CD4-positive, alpha-beta T cell treated with Interleukin-21 for 1 hour (primary cell): ENCODE measurements at regions not wholly inside any gene's neighbourhood (a gene's known extent, or its start where the extent isn't known, plus 50 kb on each side); places are given as distances from the start of the nearest gene placed in this dataset.
"Not testable (repeated sequence)": the region's sequence is repeated elsewhere in the genome, so short reads cannot be mapped to it uniquely, and the experiment has no call there.

Experiments
- DNase-seq: peaks from one replicate; pipeline ENCODE4 v3.0.0-alpha.2; 2020

DNA sequence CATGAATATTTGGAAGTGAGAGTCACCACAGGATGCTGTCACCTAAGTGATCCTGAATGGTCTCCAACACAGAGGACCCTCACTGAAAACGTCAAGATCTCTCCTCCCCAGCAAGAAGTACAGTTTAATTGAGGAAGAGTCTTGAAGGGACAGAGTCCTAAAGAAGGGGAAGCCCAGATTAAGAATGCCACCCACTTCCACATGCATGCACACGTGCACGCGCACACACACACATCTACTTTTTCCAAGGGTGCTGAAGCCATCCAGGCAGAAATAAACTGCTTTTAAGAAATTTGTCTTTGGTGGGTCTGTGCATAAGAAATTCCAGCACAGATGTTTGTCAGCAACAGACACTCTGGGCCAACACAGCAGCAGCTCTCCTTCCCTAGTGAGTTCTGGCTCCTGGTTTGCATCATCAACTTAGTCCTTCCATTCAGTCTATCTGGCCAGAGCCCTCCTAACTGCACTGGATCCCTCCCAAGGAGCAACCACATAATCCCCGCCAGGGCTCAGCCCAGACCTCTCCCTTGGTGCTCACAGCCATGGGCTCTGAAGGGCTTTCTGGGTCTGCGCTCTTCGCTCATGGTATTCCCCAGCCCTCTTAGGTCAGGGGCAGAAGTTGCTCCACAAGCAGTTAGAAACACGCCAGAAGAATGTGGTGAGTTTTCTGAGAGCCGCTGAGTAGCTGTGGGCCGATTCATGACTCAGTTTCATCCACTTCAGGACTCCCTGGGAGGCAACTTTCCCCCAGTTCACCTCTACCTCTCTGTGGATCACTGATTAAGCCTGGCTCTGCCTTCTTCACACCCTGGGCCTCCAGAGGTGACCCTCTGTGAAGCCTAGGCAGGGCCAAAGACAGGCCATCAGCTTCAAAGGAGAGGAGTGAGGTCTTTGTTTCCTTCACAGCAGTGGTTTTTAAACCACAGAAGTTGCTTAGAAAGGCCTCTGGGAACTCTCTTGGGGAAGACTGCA, 132.6 kb upstream of the LIPC start:
- DNase-seq = no peak

DNA sequence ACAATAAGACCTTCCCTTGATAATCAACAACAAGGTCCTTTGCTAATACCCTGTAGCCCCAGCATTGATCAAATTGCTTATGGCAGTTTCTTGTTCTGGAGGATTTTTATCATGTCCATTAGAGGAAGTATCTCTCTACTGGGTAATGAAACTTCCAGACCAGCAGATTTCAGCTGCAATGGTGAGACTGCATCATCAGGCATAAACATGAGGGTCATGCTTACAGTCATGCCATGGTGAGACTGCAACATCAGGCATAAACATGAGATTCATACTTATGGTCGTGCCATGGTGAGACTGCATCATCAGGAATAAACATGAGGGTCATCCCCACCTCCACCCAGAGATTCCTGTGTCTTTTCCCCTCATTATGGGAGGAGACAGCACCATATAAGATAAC, 129.0 kb upstream of the LIPC start:
- no peak for DNase-seq

DNA sequence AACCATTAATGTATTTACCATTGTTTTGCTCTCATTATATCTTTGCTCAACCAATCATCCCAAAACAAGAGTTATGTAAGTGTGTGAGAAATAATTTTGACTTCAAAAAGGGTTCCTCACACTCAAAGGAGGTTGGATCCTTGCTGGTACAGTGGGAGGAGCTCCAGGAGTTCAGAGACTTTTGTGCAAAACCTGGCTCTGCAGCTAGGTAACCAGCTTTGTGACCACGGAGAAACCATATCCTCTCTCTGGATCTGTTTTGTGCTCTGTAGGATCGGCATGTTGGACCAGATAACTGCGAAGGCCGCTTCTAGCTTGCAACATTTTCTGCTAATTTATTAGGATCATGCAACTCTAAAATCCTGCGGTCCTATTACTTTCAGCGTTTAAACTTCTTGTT, 128.6 kb upstream of the LIPC start:
- no peak for DNase-seq

DNA sequence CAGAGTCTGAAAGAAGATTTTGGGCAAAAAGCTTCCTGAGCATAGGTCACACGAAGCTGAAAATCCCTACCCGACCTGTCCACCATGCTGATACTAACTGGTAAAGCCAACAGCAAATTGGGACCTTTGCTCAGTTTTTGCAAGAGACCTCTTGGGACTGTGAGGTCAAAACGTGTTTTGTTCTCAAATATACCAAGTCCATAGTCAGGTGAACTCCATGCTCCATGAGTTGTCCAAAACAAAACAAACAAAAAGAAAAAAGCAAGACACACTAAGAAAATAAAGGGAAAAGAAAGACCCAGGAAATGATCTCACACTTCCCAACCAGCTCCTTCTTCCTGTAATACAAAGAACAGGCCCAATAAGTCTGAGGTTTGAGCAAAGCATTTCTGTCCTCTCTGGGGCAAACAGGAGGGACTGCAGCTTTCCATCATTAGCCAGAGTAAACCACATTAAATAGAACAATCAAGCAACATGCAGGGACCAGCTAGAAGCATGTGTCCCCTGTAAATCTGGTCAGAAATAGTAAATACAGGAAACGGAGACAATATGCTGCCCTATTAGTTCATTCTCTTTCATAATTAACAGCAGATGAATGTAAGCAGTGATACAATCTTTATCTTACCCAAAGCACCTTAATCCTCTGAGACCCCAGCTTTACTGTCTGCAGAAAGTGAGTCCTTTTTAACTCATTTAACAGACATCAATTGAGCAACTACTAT, 125.0 kb upstream of the LIPC start:
- DNase-seq = no peak

DNA sequence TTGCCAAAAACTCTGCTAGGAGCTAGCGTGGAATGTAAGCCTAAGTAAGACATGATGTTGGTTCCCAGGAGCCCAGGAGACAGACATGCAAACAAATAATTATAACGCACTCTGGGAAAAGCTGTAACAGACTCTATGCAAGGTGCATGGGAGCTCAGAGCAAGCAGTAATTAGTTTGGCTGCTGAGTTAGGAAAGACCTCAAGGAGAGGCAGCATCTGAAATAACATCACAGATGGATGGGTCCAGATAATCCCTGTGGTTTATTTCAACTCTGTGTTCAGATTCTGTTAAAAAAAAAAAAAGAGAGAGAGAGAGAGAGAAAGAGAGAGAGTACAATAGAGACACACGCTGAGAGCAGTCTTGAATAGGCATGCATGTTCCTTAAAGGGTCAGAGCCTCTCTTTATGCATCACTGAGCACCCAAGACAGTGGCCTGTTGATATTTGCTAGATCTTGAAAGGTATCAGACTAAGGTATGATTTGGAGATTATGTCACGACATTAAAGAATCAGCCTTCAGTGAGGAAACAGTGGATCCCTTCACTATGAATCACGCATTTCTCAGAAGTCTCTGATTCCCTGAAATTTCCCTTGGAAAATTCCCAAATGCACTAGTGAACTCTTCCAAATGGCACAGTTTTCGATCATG, 124.4 kb upstream of the LIPC start:
- no peak for DNase-seq

DNA sequence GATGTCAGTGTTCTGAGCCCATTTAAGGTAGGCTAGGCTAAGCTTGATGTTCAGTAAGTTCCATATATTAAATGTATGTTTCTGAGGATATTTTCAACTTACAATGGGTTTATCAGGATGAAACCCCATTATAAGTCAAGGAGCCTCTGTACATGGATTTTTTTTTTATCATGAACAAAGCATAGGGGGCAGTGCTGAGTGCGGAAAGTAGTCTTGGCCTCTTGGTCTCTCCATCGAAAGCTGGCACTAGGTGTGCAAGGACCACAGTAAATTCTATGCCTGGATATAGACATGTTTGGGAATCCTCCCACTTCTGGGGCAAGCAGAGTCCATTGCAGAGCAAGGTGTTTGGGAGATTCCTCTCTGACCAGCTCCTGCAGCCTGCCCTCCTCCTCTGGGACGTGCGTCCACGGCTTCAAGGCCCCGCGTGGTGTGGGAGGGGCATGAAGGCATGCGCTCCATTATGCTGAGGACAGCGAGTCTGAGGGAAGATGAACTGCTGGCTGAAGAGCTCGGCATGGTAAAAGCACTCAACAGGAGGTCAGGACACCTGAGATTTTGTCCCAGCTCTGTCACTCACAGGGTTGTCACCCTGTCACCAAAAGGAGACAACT, 122.9 kb upstream of the LIPC start:
- no peak for DNase-seq

DNA sequence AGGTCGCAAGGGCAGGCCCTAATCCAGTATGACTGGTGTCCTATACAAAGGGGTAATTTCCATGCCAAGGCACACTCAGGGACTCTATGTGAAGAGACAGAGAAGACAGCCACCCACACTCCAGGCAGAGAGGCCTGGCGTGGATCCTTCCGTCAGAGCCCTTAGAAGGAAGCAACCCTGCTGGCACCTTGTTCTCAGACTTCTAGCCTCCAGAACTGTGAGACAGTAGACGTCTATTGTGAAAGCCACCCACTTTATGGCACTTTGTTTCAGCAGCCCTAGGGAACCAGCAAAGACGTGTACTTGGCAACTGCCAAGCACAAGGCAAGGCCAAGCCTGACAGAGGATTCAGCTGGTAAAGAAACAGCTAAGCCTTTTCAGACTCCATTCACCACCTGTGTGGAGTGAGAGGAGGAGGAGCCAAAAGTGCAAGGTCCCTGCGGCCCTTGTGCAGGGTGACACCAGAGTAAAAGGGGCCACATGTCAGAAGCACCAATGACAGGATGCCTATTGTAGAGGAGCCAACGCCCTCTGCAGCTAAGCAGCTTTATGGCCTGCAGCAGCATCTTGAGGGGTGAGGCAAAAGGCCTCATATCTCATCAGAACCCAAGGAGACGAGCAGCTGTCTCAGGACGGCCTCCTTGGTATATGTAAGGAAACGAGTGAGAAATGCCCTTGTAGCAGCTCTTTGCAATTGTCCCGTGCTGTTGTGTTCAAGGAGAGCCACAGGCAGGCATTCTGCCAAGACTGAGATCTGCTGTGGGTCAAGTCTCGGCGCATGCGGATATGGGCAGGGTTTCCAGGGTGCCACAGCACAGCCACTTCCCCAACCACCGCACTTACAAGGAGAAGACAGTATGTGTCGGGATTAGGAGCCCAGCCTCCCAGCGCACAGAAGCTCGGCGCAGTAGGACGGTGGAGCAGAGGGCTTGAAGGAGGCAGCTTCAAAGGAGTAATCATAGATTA, 121.5 kb upstream of the LIPC start:
- DNase-seq = no peak

DNA sequence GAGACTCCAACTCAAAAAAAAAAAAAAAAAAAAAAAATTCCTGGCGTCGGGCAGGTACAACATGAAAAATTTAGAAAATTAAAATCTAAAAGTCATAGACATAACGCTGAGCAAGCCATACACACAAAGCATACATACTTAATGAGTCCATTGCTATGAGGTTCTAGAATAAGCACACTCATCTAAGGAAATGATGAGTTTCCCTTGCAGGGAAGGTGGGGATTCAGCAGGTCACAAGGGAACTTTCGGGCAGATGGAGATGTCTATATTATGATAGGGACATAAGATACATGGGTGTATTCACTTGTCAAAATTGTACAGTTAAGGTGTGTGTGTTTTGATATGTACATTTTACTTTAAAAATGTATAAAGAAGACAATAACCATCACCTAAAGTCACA, 120.2 kb upstream of the LIPC start:
- no peak for DNase-seq

DNA sequence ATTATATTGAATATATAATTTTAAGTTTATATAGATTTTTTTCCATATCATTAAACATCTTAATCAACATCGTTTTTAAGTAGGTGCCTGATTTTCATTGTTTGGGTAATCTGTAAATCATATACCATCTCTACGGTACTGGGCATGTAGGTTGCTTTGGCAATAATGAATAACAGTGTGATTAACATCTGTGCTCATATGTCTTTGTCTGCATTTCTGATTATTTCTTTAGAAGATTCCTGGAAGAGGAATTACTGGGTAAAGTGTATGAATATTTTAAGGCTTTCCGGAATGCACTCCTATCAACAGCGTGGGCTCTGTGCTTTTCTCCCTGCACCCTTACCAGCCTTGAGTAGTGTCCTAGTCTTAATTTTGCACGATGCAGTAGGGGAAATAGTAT, 119.8 kb upstream of the LIPC start:
- DNase-seq = no peak

DNA sequence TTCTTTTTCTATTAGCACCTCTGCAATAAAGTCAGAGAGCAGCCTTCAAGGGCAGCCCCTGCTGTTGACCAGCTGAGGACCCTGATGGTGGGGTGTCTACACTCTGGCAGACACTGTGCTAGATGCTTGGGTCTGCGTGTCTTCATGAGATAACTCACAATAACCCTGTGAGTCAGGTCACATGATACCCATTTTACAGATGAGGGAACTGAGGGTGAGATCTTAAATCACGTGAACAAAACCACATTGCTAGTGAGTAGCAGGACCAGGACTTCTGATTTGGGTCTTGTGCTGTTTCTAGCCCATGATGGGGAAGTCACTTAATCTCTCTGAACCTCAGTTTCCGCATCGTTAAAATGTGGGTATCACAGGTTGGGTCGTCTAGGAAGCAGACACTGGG, 118.5 kb upstream of the LIPC start:
- peak; percentile 30 for DNase-seq

DNA sequence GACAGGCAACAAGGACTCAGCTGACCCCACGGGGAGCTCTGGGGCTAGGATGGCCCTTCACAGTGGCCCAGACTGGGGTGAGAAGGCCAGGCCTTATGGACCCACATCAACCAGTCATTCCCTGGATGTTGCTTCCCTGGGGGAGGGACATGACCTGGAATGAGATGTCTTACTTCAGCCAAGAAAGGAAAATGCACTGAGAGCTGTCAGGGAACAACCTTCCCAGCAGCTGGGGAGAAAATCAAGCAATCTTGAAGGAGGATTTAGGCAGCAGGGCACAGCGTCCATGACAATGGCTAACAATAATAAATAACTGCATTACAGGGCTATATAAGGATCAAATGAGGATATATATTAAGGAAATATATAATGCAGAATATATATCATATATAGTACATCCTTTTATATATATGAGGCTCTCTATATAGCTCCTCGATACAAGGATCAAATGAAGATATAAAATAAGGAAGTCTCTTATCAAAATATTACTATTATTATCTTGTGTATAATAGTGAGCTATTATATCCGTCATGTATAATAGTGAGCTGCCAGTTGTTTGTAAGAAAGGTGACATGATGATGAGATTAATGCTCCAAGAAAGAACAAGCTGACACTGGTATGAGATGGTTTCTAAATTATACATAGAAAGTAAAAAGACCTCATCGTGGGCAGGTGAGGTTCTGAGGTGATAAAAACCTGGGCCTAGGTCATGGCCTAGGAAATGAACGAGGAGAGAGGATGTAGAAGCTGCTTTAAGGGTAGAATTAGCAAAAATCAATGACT, 117.8 kb upstream of the LIPC start:
- no peak for DNase-seq

DNA sequence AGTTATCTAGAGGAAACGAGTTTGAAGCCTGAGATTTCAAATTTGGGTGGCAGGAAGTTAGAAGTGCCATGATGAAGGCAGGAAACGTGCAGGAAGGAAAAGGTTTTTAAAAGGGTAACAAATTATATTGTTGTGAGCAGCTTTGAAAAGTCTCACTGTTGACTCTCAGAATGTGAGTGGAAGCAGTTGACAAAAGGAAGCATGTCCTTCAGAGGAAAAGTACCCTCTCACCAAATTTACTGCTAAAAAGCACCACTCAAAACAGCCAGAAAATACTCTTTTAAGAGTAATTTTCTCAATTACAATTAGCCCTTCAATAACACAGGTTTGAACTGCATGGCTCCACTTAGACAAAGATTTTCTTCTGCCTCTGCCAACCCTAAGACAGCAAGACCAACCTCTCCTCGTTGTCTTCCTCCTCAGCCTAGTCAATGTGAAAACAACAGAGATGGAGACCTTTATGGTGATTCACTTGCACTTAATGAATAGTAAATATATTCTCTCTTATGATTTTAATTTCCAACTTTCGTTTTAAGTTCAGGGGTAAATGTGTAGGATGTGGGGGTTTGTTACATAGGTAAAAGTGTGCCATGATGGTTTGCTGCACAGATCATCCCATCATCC, 117.1 kb upstream of the LIPC start:
- peak; percentile 32 for DNase-seq

DNA sequence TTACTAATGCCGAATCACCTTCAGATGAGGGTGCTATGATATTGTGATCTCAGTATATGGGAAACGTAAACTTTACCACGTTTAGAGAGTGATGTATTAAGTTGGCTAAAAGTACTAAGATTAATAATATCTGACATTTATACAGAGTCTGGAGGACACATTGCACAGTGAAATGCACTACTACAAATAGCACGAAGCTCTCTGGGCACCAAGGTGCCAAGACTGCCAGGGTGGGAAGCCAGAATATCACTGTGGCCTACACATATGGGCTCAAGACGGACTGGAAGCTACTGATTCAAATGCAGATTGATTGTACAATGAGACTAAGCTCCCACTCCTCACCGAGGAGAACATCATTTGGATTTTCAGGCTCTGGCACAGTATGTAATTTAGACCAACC, 113.3 kb upstream of the LIPC start:
- DNase-seq = no peak

DNA sequence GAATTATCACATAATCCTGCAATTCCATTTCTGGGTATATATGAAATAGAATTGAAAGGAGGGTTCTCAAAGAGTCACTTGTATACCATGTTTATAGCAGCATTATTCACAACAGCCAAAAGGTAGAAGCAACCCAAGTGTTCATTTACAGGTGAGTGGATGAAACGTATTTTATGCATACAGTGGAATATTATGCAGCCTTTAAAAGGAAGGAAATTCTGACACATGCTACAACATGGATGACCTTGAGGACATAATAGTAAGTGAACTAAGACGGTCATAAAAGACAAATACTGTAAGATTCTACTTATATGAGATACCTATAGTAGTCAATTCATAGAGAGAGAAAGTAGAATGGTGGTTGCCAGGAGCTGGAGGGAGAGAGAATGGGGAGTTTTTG, 110.8 kb upstream of the LIPC start:
- no peak for DNase-seq

DNA sequence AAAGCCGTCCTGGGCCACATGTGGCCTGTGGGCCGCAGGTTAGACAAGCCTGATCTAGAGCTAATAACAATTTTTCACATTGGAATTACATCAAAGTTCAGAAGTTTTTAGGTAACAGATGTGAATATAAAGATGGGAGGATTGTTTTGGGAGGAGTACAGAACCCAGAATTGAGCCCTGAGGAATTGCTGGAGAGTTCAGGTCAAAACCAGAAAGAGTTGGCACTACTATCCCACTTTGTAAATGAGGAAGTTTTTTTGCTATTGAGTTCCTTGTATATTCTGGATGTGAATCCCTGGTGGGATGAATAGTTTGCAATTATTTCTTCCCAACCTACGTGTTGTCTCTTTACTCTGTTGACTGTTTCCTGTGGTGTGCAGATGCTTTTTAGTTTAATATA, 109.5 kb upstream of the LIPC start:
- no peak for DNase-seq

DNA sequence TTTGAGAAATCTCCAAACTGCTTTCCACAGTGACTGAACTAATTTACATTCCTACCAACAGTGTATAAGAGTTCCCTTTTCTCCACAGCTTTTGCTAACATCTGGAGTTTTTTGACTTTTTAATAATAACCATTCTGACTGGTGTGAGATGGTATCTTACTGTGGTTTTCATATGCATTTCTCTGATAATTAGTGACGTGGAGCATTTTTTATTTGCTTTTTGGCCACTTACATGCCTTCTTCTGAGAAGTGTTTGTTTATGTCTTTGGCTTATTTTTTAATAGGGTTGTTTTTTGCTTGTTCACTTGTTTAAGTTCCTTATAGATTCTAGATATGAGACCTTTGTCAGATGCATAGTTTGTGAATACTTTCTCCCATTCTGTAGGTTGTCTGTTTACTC, 108.5 kb upstream of the LIPC start:
- DNase-seq = not testable (repeated sequence)

DNA sequence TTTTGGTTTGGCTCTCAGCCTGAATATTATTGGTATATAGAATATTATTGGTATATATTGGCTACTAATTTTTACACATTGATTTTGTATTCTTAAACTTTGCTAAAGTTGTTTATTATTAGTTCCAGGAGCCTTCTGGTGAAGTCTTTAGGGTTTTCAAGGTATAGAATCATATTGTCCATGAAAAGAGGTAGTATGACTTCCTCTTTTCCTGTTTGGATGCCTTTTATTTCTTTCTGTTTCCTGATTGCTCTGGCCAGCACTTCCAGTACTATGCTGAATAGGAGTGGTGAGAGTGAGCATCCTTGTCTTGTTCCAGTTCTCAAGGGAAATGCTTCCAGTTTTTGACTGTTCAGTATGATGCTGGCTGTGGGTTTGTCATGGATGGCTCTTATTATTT, 107.3 kb upstream of the LIPC start:
- DNase-seq = no peak

DNA sequence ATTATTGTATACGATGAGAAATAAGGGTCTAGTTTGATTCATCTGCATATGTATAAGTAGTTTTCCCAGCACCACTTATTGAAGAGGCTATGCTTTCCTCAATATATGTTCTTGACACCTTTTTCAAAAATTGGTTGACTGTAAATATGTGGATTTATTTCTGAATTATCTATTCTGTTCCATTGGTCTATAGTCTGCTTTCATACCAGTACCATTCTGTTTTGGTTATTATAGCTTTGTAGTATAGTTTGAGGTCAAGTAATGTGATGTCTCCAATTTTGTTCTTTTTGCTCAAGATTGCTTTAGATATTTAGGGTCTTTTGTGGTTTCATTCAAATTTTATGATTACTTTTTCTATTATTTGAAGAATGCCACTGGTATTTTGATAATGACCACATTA, 103.8 kb upstream of the LIPC start:
- DNase-seq = no peak

DNA sequence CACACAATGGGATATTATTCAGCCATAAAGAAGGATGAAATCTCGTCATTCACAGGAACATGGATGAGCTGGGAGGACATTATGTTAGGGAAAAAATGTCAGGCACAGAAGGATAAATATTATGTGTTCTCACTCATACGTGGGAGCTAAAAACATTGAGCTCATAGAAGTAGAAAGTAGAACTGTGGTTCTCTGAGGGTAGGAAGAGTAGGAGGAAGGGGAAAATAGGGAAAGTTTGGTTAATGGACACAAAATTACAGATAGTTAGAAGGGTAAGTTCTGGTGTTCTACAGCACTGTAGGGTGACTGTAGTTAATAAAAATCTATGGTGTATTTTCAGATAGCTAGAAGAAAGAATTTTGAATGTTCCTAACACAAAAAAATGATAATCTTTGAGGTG, 102.6 kb upstream of the LIPC start:
- DNase-seq = no peak

DNA sequence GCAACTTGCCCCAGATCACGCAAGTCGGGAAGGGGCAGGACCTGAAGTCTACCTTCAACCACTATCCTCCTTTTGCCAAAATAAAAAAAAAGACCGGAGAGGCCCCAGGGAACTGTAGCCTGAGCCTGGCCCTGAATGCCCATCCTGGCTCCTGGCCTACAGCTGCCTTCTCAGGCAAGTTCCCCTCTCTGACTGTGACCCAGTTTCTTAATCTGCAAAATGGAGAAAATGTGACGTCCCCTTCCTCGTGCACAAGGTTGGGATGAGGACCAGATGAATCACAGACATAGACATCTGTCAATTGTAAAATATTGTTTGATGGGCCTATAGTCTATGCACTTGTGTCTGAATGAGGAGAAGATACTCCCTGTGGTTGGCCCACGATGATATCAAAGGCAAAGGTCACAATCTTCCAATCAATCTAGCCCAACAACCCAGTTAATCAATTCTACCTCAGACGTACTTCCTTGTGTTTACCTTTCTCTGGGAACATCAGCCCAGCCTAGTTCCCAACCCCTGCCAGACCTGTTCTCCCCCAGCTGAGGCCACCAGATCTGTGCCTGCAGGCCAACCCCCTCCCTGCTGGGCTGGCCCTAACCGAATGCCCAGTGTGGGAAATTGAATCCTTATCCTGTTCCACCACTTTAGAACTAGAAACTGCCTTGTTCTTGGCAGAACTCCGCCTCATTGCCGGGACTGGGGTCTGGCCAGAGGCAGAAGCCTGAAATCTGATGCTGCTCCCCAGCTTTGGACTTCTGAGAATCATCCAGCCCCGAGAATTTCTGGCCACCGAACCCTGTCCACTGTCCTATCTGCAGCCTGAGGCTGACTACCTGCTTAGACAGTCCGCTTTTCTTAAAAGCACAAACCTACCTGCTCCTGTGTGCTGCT, 101.8 kb upstream of the LIPC start:
- no peak for DNase-seq
